Tibial artery (tissue), 4 donors: ENCODE measurements at regions not wholly inside any gene's neighbourhood (a gene's known extent, or its start where the extent isn't known, plus 50 kb on each side); places are given as distances from the start of the nearest gene placed in this dataset.

Source experiments
- DNase-seq, 2 donors: peaks; one replicate each; pipeline ENCODE4 v3.0.0-alpha.2; 2019
- H3K27ac ChIP-seq, 2 donors: fragments of 200-600 bp; sonication (generic) in 1 of 2; 1 replicate in 1 of 2; 2 replicates in 1 of 2; pipeline ENCODE4 v1.5.1; 2018 to 2019; ENCODE audit warnings: mild to moderate bottlenecking in 1 of 2
- H3K27me3 ChIP-seq, 2 donors: fragments of 200-600 bp; sonication (generic) in 1 of 2; one replicate each; pipeline versions ENCODE4 v1.5.1 to v1.6.0; 2016 to 2019
- H3K36me3 ChIP-seq, 3 donors: fragments of 200-600 bp; sonication (generic) in 2 of 3; one replicate each; pipeline ENCODE4 v1.5.1; 2016 to 2019; ENCODE audit warnings: mild to moderate bottlenecking in 2 of 3
- H3K4me1 ChIP-seq, 4 donors: fragments of 200-600 bp; sonication (generic) in 2 of 4; 1 replicate in 3 of 4; 2 replicates in 1 of 4; pipeline ENCODE4 v1.5.1; 2016 to 2019
- H3K4me3 ChIP-seq, 2 donors: fragments of 200-600 bp; sonication (generic) in 1 of 2; 1 replicate in 1 of 2; 2 replicates in 1 of 2; pipeline ENCODE4 v1.5.1; 2018 to 2019; ENCODE audit warnings: mild to moderate bottlenecking in 2 of 2
- H3K9me3 ChIP-seq, 3 donors: fragments of 200-600 bp; sonication (generic) in 1 of 3; one replicate each; pipeline ENCODE4 v1.5.1; 2016 to 2019
- intact Hi-C: fragments of 100-400 bp; cut with DNase I; formaldehyde crosslinking; loops from one replicate; pipeline ENCODE4 v1.15.0; 2023; ENCODE audit warnings: low total_unique reads
- TF ChIP-seq, protein P1 (sequence below), 2 experiments: fragments of 200-600 bp in 1 of 2; fragments of 450-650 bp in 1 of 2; IDR thresholded peaks; one replicate each; pipeline ENCODE4 v1.5.1; 2017 to 2019; ENCODE audit warnings: antibody characterized with exemption in 2 of 2, mild to moderate bottlenecking in 1 of 2, moderate library complexity in 1 of 2

DNA sequence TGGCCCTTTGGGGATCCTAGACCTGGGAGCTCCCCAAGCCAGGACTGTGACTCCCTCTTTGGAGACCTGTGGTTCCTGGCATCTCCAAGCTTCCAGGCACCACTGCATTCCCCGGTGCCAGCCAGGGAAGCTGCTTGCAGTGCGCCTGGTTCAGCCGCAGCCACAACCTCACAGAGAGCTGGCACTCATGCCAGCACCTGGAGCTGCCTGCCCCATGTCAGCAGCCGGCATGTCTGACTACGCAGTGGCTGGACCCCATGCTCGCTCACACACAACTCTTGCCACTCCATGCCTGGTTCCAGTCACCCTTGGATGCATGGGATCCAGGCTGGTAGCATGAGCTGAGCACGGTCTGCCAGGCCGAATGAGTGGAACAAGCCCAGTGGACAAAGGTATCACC, 426.6 kb downstream of the LRRIQ3 start:
- H3K4me1 ChIP-seq, result no peaks in the 10 kb centered on the region
- TF ChIP-seq, protein P1, sequence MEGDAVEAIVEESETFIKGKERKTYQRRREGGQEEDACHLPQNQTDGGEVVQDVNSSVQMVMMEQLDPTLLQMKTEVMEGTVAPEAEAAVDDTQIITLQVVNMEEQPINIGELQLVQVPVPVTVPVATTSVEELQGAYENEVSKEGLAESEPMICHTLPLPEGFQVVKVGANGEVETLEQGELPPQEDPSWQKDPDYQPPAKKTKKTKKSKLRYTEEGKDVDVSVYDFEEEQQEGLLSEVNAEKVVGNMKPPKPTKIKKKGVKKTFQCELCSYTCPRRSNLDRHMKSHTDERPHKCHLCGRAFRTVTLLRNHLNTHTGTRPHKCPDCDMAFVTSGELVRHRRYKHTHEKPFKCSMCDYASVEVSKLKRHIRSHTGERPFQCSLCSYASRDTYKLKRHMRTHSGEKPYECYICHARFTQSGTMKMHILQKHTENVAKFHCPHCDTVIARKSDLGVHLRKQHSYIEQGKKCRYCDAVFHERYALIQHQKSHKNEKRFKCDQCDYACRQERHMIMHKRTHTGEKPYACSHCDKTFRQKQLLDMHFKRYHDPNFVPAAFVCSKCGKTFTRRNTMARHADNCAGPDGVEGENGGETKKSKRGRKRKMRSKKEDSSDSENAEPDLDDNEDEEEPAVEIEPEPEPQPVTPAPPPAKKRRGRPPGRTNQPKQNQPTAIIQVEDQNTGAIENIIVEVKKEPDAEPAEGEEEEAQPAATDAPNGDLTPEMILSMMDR (IDR thresholded peaks at IDR 0.05), result no peak
- no peaks in the 10 kb centered on the region for H3K9me3 ChIP-seq
- H3K27ac ChIP-seq, result no peak overlapping the region
- no peak overlapping the region for H3K4me3 ChIP-seq
- no peaks in the 10 kb centered on the region for H3K36me3 ChIP-seq
- no peak for DNase-seq
- intact Hi-C loops, result no loop called here
- no peaks in the 10 kb centered on the region for H3K27me3 ChIP-seq

DNA sequence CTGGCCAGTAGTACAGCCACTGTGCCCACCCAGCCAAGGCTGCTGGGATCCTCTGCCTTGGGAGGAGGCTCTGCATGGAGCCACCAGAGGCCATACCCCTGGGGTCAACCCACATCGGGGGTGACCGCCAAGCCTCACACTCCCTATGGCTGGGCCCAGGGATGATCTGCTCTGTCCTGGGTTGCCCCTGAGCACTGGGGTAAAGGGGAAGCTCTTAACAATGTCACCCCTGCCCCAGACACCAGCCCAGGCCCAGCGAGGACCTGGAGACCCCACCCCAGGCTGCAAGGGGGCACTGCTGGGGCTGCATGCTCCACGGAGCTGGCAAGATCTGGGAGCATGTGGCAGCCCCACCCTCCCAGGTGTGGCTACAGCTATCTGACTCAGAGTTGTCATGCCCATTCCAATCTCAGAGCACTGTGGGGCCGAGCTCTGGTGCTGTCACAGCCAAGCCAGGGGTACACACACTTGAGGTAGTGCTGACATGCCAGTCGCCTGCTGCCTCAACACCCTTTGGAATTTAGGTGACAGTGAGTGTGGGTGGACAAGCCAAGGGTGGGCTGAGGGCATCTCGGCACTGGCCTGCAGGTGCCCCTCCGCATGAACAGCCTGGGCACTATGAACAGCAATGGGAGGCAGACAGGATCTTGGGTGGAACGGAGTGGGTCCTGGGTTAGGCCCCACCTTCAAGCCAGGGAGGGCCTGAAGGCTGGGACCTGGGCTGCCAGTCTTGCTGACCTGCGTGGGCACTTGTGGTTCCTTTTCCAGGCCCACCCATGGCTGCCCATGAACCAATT, 427.7 kb downstream of the LRRIQ3 start:
- H3K4me1 ChIP-seq, result no peaks in the 10 kb centered on the region
- intact Hi-C loops, result no loop called here
- H3K27ac ChIP-seq, result no peak overlapping the region
- H3K4me3 ChIP-seq, result no peak overlapping the region
- no peaks in the 10 kb centered on the region for H3K9me3 ChIP-seq
- TF ChIP-seq, protein P1 (IDR thresholded peaks at IDR 0.05), result no peak
- no peak for DNase-seq
- H3K27me3 ChIP-seq, result no peaks in the 10 kb centered on the region
- no peaks in the 10 kb centered on the region for H3K36me3 ChIP-seq

DNA sequence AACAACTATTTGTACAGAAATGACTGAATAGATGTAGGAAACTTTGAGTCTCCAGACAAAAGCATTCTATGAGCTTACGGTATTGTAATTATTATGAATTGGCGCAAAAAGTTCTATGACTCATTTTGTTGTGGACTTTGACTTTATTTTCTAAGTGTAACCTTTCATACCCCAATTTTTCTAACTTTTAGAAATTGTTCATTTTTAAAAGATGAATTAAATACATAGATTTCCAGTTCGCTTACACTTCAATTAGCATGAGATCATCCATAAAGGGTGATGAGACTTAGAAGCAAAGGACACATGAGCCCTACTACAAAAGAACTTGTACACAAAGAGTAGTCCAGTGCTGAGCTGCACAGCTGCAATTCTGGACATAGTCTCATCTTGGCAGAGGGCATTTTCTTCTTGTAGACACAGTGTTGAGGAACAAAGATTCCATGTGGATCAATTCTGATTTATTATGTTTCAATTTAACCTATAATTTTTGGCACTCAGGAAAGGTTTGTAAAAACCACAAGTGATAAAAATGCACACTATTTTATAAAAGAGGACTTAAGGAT, 431.1 kb downstream of the LRRIQ3 start:
- TF ChIP-seq, protein P1 (IDR thresholded peaks at IDR 0.05), result no peak
- H3K36me3 ChIP-seq, result no peaks in the 10 kb centered on the region
- no peak for DNase-seq
- no peaks in the 10 kb centered on the region for H3K4me1 ChIP-seq
- intact Hi-C loops, result no loop called here
- H3K27ac ChIP-seq, result no peak overlapping the region
- no peak overlapping the region for H3K4me3 ChIP-seq
- no peaks in the 10 kb centered on the region for H3K9me3 ChIP-seq
- no peaks in the 10 kb centered on the region for H3K27me3 ChIP-seq

DNA sequence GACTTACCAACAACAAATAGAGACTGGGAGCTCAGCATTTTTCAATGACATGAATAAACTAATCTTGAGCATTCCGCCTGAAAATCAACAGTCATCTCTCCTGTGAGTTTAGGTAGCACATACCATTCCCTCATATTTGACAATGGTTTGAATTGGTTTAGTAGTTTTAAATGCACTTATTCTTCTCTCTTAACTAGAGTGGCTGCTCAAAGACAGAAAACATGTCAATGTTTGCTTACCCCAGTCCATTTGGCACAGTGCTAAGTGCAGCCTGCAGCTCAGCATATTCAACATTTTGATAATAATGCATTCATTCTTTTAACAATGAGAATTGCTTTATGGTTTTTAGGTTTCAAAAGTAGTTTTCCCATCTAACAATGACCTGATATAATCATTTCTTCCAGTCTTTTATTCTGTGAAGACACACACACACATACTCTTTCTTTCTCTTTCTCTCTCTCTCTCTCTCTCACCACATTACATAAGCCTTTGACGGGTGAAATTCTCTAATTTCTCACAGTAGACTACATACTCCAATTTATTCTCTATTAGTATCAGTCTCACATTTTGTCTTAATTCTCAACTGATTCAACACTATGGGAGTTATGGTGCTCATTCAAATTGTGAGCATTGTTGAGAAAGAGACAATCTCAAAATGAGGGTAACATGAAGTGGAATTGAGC, 432.3 kb downstream of the LRRIQ3 start:
- no peak overlapping the region for H3K4me3 ChIP-seq
- intact Hi-C loops, result no loop called here
- no peaks in the 10 kb centered on the region for H3K4me1 ChIP-seq
- DNase-seq, result no peak
- H3K27me3 ChIP-seq, result no peaks in the 10 kb centered on the region
- no peak overlapping the region for H3K27ac ChIP-seq
- TF ChIP-seq, protein P1 (IDR thresholded peaks at IDR 0.05), result no peak
- no peaks in the 10 kb centered on the region for H3K36me3 ChIP-seq
- no peaks in the 10 kb centered on the region for H3K9me3 ChIP-seq

DNA sequence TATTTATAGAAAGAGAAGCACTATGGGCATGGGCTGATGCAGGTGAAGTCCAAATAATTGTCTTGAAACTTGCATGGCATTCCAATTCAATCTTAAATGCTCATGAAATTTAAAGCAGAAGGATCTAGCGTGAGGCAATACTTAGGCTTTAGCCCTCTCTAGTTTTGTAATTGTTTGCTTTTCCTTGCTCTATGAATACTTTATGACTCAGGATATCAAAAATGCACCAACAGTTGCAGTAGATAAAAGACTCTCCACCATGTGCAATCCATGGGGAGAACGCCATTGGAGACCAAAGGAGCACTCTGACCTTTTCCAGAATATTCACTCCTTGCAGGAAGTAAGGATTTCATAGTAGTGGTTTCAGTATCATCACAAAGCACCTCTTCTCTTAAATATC, 436.4 kb downstream of the LRRIQ3 start:
- no peaks in the 10 kb centered on the region for H3K4me1 ChIP-seq
- H3K27ac ChIP-seq, result no peak overlapping the region
- TF ChIP-seq, protein P1 (IDR thresholded peaks at IDR 0.05), result no peak
- H3K27me3 ChIP-seq, result no peaks in the 10 kb centered on the region
- H3K36me3 ChIP-seq, result no peaks in the 10 kb centered on the region
- H3K9me3 ChIP-seq, result no peaks in the 10 kb centered on the region
- no peak overlapping the region for H3K4me3 ChIP-seq
- no peak for DNase-seq
- intact Hi-C loops, result no loop called here
